22Rv1 (cell line): ENCODE measurements at regions not wholly inside any gene's neighbourhood (a gene's known extent, or its start where the extent isn't known, plus 50 kb on each side); places are given as distances from the start of the nearest gene placed in this dataset.
A peak's percentile ranks its signal among the peaks of the same experiment; 100 is the strongest.

Source experiments
- H3K27ac ChIP-seq: fragments of 450-650 bp; 2 replicates; pipeline ENCODE4 v1.5.1; 2017
- ZFX ChIP-seq: fragments of 450-650 bp; IDR thresholded peaks from 2 replicates; pipeline ENCODE4 v1.6.1; 2017; ENCODE audit warnings: antibody characterized with exemption, borderline replicate concordance
- TF ChIP-seq, protein P1 (sequence below): fragments of 450-650 bp; IDR thresholded peaks from 2 replicates; pipeline ENCODE4 v1.5.1; 2017; ENCODE audit warnings: mild to moderate bottlenecking

DNA sequence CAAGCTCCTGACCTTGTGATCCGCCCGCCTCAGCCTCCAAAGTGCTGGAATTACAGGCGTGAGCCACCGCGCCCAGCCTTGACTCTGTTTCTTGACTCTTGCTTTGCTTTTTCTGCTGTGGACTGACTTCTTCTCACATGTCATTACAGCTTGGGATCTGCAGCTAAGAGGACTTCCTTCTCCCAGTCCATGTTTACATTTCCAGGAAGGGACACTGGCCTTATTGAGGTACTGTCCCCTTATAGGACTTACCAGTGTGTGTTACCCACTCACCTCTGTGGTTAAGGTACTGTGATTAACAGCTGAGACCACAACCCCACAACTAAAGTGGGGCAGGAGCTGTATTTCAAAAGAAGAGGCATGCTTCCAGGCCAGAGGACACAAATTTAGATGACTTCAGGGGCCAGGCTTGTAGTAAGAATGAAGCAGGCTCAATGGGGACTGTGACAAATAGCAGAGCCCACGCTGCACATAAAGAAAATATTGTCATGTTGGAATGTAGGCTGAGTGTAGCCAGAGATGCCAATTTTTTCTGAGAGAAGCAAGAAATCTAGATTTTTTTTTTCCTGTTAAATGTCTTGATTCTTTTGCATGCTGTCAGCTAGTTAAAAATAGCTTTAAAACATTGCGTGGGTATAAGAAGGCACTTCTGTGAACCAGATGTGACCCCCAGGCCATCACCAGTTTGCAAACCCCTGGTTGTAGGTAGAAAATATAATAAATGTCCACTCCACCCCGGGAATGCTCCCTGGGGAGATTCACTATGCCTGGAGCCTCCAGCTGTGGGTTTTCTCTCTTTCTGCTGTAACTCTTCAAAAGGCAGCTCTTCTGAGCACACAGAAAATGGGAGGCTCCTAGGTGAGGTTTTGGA is 75.0 kb downstream of the PTPDC1 start:
- no peak overlapping the region for H3K27ac ChIP-seq
- TF ChIP-seq, protein P1, sequence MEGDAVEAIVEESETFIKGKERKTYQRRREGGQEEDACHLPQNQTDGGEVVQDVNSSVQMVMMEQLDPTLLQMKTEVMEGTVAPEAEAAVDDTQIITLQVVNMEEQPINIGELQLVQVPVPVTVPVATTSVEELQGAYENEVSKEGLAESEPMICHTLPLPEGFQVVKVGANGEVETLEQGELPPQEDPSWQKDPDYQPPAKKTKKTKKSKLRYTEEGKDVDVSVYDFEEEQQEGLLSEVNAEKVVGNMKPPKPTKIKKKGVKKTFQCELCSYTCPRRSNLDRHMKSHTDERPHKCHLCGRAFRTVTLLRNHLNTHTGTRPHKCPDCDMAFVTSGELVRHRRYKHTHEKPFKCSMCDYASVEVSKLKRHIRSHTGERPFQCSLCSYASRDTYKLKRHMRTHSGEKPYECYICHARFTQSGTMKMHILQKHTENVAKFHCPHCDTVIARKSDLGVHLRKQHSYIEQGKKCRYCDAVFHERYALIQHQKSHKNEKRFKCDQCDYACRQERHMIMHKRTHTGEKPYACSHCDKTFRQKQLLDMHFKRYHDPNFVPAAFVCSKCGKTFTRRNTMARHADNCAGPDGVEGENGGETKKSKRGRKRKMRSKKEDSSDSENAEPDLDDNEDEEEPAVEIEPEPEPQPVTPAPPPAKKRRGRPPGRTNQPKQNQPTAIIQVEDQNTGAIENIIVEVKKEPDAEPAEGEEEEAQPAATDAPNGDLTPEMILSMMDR: no peak
- no peak for TF ChIP-seq ZFX

DNA sequence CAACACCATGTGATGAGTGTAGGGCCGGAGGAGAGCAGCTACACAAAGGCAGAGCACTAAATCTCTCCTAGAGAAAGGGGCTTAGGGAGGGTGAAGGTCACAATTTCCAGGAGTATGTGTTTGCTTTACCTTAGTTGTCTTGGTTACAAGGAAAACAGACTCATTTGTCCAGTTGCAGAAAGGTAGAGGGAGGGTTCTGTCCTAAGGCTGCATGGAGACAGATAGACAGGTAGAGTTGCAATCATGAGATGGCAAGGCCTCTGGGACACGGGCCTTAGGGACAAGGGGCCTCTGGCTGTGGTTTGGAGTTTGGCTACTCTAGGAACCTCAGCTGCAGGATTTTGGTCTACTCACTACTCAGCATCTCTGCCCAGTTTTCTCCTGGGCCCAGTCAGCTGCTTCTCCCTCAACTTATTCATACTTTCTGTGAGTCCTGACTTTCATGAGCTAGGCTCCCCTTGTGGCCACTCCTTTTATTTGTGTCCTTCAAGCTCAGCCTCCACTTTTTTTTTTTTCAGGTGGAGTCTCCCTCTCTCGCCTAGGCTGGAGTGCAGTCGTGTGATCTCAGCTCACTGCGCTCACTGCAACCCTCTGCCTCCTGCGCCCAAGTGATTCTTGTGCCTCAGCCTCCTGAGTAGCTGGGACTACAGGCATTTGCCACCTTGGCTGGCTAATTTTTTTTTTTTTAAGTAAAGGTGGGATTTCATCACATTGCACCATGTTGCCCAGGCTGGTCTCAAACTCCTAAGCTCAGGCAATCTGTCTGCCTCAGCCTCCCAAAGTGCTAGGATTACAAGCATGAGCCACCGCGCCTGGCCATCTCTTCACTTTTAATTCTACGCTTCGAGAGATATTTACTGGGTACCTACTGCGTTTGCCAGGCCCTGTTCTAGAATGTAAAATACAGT is 76.6 kb downstream of the PTPDC1 start:
- no peak for TF ChIP-seq ZFX
- TF ChIP-seq, protein P1: no peak
- no peak overlapping the region for H3K27ac ChIP-seq

DNA sequence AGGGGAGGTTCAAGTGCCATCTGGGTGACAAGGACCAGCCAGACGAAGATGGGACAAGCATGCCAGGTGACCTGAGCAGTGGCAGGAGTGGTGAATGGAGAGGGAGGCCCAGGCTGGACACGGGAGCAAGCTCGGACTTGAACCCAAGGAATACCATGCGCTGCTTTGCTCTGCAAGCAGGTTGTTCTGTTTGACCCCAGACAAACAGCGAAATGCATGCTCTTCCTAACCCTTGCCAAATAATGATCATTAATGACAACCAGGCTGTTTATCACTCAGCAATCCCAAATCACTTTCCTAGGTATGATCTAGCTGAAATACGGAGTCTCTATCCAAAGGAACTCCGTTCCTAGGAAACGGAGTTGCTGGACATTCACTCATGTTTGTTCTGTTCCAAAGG is 77.4 kb downstream of the PTPDC1 start:
- TF ChIP-seq, protein P1: no peak
- TF ChIP-seq ZFX: no peak
- no peak overlapping the region for H3K27ac ChIP-seq

DNA sequence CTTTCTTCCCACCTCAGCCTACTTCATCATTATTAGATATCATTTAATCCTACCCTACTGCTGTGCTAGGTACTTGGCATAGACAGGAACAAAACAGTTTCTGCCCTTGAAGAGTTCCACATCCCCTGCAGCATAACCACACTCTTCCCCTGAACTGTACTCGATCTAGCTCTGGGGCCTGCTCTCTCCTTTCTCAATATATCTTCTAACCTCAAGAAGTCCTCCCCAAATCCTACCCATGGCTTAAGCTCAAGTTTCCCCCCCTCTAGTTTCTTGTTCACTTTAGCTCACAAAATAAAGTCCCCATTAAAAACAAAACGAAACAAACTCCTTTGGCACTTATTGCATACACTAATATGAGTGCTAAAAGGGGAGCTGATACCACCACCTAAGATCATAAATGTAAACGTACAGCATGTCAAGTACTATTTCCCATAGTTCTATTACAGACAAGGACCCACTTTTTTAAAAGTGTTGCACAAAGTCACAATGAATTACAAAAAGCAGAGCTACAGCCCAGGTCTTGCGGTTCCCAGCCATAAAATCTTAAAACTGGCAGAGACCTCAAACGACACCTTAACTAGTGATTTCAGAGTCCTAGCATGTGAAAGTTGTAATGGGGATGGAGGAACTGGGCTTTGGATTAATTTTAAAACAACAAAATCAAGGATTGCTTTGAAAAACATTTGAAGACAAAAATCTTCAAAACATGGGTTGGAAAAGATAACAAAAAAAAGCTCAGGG is 80.7 kb downstream of the PTPDC1 start:
- peak overlapping the region; percentile 99 for H3K27ac ChIP-seq
- no peak for TF ChIP-seq ZFX
- TF ChIP-seq, protein P1: no peak

DNA sequence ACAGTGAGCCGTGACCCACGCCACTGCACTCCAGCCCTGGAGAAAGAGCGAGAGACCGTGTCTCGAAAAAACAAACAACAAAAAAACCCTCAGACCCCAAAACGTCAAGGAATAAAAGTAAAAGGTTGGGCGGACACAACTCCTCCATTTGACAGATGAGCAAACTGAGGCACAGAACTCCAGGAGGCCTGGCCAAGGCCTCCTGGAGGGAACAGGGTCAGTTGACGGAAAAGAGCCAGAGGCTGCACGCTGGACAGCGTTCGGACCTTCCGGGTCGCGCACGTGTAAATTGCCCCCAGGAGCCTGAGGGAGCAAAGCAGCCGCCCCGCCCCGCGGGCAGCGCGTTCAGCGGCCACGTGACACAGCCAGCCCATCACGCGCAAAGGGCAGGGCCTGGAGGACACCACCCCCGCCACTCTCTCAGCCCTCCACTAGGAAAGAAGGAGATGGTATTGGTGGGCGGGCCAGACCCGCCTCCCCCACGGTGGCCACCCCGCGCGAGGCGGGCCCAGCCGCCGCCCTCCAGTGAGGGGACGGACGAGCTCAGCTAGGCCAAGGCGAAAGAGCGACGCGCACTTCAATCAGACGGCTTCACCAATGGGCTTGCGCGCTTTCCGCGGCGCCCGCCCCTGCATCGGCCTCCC is 81.5 kb downstream of the PTPDC1 start:
- H3K27ac ChIP-seq: peak overlapping the region; percentile 99
- TF ChIP-seq, protein P1: no peak; the same call in 1 of the 2 replicates
- TF ChIP-seq ZFX: no peak

DNA sequence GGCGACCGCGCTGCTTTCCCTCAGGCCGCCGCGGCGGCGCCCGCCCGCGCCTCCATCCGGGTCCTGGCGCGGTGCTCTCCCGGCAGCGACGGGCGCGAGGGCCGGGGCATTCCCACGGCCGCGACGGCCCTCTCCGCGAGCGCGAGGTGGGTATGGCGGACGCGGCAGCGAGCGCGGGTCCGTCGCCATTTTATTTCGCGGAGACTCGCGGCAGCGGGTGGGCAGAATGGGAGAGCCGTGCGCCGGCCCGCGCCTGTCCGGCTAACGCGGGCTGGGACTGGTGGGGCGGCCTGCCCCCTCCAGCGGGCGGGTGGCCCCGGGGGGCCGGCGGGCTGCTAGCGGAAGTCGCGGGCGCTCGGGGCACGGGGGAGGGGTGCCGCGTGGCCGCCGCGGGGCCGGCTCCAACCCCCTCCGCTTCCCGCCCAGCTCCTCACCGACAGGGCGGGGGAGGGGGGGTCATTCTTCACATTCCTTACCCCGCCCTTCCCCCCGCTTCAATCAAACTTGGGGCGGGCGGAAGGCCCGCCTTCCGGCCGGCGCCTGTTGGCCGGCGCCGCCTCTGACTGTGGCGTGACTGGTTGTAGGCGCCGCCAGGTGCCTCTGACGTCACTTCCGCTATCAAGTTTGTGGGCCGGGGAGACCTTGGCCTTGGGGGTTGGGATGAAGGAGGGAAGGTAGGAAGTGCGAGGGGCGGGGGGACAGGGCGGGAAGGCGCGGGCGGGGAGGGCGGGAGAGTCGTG is 82.1 kb downstream of the PTPDC1 start:
- H3K27ac ChIP-seq: peak overlapping the region; percentile 99
- TF ChIP-seq, protein P1: peak; percentile 23
- no peak for TF ChIP-seq ZFX
